Cardiac fibroblast (primary cell): ENCODE measurements at regions not wholly inside any gene's neighbourhood (a gene's known extent, or its start where the extent isn't known, plus 50 kb on each side); places are given as distances from the start of the nearest gene placed in this dataset.
A peak's percentile ranks its signal among the peaks of the same experiment; 100 is the strongest.
"Not testable (repeated sequence)": the region's sequence is repeated elsewhere in the genome, so short reads cannot be mapped to it uniquely, and the experiment has no call there.

Experiments
- DNase-seq, 2 donors: peaks; one replicate each; pipeline versions ENCODE4 v3.0.0 to v3.0.0-alpha.2; 2010; ENCODE audit warnings: low read depth in 2 of 2
- H3K4me3 ChIP-seq, 2 donors: replicated peaks in 1 of 2; 1 replicate in 1 of 2; 2 replicates in 1 of 2; pipeline ENCODE4 v1.5.1; 2011; ENCODE audit warnings: low read depth in 2 of 2, low read length in 2 of 2, mild to moderate bottlenecking in 2 of 2, moderate library complexity in 1 of 2
- CTCF ChIP-seq: IDR thresholded peaks from one replicate; pipeline ENCODE4 v1.5.1; 2011; ENCODE audit warnings: low read depth, mild to moderate bottlenecking, low read length, inconsistent platforms

GRCh38 chr3:27556887-27557286 lies 72.7 kb upstream of the SLC4A7 start:
- no peak overlapping the region for H3K4me3 ChIP-seq
- no peak for TF ChIP-seq CTCF
- peak; percentile 47 to 76 for DNase-seq

- TF ChIP-seq CTCF, result no peak
- no peak for DNase-seq
- no peak overlapping the region for H3K4me3 ChIP-seq
Observed at GRCh38 chr3:27554706-27555105, 70.5 kb upstream of the SLC4A7 start.

- peak; percentile 48 to 65 for DNase-seq
- TF ChIP-seq CTCF, result no peak
- no peak overlapping the region for H3K4me3 ChIP-seq
Observed at GRCh38 chr3:27553886-27554540, 69.8 kb upstream of the SLC4A7 start.

GRCh38 chr3:27552708-27553107 lies 68.5 kb upstream of the SLC4A7 start:
- not testable (repeated sequence) for H3K4me3 ChIP-seq
- peak; percentile 57 to 88 for DNase-seq

GRCh38 chr3:27551413-27551812 lies 67.2 kb upstream of the SLC4A7 start:
- not testable (repeated sequence) for H3K4me3 ChIP-seq, DNase-seq

- no peak for TF ChIP-seq CTCF
- DNase-seq, result no peak
- H3K4me3 ChIP-seq, result no peak overlapping the region
Observed at GRCh38 chr3:27545061-27545460, 60.9 kb upstream of the SLC4A7 start.

- no peak for TF ChIP-seq CTCF
- no peak overlapping the region for H3K4me3 ChIP-seq
- peak; percentile 82 to 94 for DNase-seq
Observed at GRCh38 chr3:27544372-27544865, 60.2 kb upstream of the SLC4A7 start.

- DNase-seq, result no peak
- H3K4me3 ChIP-seq, result no peak overlapping the region
- TF ChIP-seq CTCF, result no peak
Observed at GRCh38 chr3:27542476-27542875, 58.3 kb upstream of the SLC4A7 start.
